Left kidney (tissue), 1 donor: ENCODE measurements at regions not wholly inside any gene's neighbourhood (a gene's known extent, or its start where the extent isn't known, plus 50 kb on each side); places are given as distances from the start of the nearest gene placed in this dataset.
"Not testable (repeated sequence)": the region's sequence is repeated elsewhere in the genome, so short reads cannot be mapped to it uniquely, and the experiment has no call there.

Experiments
- DNase-seq: peaks from one replicate; pipeline ENCODE4 v3.0.0-alpha.2; 2013

DNA sequence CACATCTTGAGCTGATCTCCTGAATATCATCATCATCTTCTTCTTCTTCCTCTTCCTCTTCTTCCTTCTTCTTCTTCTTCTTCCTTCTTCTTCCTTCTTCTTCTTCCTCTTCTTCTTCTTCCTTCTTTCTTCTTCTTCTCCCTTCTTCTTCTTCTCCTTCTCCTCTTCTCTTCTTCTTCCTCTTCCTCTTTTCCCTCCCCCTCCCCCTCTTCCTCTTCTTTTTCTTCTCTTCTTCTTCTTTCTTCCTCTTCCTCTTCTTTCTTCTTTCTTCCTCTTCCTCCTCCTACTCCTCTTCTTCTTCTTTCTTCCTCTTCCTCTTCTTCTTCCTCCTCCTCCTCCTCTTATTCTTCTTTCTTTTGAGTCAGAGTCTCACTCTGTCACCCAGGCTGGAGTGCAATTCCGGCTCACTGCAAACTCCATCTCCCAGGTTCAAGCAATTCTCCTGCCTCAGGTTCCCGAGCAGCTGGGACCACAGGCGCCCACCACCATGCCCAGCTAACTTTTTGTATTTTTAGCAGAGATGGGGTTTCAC lies 197.9 kb upstream of the NANOGP8 start:
- DNase-seq = no peak

DNA sequence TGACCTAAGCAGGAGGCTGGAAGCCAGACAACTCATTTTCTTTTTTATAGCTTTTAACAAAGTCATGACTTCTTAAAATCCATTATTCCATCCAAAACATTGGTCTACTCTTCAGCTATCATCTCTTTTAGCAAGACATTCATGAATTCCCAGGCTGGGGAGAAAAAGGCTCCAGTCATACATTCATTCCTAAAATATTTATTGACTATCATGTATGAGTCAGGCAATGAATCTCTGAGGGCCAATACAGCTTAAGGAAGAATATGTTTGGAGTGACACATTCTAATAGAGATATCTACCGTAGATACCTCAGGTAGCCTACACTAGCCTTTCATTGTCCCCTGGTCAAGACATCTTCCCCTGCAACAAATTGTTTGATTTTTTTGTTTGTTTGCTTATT lies 196.4 kb upstream of the NANOGP8 start:
- no peak for DNase-seq

DNA sequence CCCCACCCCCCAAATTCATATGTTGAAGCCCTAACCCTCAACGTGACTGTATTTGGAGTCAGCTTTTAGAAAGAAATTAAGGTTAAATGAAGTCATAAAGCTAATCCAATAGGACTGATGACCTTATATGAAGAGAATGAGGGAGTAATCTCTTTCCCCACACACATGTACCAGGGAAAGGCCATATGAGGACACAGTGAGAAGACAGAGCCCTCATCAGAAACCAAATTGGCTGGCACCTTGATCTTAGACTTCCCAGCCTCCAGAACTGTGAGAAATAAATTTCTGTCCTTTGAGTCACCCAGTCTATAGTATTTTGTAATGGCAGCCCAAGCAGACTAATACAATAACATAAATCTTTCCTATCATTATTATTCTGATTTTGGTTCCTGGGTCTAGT lies 194.7 kb upstream of the NANOGP8 start:
- DNase-seq = no peak

DNA sequence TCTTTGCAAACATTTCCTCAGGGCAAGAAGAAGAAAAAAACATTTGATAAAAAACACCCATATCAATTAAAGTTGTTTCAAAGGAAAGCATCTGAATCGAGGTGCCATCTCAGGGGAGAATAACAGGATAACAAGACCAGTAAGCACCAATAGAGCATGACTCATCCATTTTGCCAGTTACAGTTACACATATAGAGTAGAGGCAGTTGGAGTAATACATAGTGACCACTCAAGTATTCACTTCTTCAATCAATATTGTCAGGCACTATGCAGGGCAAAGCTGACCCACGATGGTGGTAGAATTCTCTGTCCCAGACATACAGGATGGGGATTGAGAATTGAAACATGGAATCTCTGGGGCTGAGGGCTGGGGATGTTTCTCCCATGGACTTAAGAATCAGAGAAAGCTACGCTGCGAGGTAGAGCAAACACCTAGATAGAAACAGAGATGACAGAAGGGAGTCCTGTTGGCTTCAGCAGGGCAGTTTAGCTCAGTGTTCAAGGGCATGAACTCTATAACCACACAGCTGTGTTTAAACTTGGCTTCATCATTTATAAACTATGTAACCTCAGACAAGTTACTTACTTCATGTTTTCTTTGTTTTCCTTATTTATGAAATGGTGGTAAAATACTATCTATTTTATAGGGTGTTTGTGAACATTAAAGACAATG lies 186.4 kb upstream of the NANOGP8 start:
- no peak for DNase-seq

DNA sequence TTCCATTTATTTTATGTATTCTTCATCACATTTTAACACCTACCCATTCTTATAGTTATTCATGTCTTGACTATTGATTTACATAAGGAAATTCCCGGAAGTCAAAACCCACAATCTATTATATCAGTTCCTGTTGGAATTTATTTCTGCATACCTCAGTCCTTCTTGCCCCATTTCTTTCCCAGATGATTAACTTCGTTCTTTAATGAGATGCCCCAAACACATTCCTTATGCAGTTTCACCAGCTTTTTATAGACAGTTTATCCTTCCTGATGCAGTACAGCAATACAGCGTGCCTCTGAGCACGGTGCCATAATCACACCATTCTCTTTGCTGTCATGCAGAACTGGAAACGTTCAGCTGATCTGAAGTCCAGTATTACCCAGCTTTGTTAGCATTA lies 175.8 kb upstream of the NANOGP8 start:
- DNase-seq = no peak

DNA sequence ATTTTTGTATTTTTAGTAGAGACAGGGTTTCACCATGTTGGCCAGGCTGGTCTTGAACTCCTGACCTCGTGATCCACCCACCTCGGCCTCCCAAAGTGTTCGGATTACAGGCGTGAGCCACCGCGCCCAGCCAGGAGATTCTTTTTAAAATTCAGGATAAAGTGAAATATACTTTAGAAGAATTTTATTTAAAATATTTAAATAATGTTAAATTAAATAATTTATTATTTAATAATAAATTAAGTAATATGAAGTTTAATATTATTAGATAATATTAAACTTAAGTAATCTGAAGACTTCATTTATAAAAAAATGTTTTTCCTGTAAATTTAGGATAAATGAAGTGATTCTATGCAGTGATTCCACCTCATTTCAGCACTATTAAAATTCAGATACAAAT lies 175.2 kb upstream of the NANOGP8 start:
- DNase-seq = not testable (repeated sequence)

DNA sequence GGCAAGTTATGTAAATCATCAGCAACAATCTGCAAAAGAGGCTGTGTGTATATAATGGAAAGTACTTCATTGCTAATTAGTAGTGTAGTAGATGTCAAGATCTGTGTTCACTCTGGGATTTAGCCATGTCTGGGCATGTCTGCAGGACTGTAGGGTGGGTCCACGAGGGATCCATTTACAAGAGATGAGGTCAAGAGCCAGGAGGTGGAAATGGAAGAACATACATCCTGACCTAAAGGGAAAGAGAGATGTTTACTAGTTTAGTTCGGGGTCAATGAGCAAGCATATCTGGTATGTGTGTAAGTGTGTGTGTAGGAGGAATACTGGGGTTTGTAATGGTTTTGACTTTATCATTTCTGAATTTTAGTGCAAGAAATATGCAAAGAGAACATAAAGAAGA lies 171.5 kb upstream of the NANOGP8 start:
- no peak for DNase-seq

DNA sequence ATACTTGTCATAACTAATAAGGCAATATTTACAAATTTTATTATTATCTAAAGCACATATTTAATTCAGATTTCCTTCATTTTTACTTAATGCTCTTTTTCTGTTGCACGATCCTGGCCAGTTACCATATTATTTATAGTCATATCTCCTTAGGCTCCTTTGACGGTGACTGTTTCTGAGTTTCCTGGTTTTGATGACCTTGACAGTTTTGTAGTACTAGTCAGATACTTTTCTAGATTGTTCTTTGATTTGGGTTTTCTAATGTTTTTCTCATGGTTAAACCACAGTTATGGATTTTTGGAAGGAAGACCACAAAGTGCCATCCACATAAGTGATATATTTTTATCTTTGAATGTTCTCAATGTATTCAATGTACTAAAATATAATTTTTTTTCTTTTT lies 171.0 kb upstream of the NANOGP8 start:
- DNase-seq = no peak

DNA sequence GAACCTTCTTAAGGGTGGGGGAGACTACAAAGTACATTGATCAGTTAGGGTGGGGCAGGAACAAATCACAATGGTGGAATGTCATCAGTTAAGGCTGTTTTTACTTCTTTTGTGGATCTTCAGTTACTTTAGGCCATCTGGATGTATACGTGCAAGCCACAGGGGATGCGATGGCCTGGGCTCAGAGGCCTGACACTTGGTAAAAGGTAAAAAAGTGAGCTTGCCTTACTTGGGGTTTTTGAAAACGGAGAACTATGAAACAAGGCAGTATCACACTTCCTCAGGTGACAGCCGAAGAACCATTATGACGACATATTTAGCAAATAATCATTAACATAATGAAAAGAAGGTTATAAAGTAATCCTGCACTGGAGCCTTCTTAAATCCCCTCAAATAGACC lies 169.8 kb upstream of the NANOGP8 start:
- DNase-seq = not testable (repeated sequence)

DNA sequence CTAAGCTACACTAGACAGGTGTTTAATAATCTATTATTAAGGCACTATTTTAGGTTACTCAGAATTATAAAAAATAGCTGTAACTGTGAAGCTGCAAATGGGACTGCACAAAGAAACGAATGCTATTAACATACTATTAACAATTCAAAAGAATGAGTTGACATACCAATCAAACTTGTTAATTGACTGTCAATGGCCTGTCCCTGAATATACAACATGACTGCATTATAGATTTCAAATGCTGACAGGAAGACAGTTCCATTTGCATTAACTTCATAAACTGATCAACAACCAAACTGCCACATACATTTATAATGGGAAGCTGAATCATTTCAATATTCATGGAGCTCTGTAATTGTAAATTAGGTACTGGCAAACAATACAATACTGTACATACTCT lies 169.0 kb upstream of the NANOGP8 start:
- DNase-seq = no peak

DNA sequence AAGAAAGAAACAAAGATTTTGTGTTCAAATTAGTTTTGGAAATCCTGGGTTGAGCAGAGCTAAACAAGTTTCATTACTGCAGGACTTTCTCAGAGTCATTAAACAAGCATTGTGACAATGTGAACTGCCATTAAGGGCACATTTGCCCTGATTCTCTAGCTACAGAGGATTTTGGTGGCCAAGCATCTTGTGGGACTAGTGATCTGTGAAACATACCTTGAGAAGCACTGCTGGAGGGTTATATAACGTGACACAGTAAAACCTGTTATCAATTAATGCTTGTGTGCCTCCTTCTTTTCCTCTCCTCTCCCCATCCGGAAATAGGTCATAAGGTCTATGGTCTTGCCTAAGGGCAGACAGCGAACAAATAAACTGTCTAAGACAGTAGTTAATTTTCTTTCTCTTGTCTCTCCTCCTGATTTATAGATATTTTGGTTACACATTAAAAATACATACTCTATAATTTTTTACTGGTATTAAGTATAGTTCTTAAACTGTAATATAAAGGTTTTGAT lies 167.3 kb upstream of the NANOGP8 start:
- DNase-seq = no peak

DNA sequence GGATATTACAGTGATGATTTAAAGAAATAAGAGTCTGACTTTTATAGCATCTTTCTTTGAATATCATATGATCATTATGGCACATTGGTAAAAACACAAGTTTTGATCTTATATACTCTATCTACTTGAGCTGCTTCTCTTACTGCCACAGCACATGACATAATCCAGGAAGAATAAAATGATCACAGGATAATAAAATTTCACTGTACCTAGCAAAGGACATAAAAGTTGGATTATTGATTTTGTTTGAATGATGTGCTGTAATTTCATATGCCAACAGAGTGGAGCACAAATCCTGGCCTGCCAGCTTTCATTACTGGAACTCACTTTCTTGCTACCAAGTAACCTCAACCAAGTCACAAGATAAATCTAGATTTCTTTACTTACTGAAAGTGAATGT lies 162.1 kb upstream of the NANOGP8 start:
- DNase-seq = no peak

DNA sequence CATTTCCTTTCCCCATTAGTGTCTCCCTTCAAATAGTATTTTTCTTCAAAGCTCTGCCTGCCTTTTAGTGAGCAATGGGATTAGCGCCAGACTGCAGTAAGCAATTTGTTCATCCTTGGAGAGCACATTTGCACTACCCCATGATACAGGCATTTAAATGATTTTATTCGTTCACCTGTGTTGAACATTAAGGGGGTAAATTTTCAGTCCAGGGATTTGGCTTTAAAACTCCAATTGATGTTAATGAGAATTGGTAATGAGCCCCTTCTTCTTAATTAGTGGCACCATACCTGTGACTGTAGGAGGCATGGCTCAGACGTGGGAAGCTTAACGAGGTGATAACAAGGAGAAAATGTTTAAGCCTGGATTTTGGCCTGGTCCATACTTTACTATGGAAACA lies 161.4 kb upstream of the NANOGP8 start:
- DNase-seq = no peak

DNA sequence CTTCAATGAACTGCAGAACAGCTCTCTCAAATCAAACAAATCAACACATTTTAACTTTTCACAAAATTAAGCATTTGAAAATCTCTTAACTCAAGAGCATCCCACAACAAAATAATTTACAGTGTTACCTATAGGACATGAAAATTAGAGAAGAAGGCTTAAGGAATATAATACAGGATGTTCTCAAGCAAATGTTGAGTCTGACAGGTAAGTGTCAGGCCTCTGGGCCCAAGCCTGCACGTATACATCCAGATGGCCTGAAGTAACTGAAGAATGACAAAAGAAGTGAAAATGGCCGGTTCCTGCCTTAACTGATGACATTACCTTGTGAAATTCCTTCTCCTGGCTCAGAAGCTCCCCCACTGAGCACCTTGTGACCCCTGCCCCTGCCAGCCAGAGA lies 160.6 kb upstream of the NANOGP8 start:
- not testable (repeated sequence) for DNase-seq

DNA sequence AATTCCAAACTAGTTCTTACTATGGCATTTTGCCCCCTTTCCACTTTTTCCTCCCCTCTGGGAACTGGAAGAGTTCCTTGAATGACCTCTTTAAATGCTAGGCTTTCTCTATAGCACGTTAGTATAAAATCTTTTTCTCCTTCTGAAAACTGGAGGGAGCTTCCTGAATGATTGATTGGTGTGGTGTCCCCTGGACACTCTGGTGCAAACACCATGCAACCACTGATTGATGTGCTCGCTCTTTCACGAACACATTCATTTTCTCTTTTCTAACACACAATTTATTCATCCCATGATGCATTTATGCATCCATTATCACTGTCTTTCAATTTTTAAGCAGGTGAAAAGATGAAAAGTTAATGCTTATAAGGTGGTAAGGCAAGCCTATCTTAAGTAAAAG lies 159.1 kb upstream of the NANOGP8 start:
- DNase-seq = no peak

DNA sequence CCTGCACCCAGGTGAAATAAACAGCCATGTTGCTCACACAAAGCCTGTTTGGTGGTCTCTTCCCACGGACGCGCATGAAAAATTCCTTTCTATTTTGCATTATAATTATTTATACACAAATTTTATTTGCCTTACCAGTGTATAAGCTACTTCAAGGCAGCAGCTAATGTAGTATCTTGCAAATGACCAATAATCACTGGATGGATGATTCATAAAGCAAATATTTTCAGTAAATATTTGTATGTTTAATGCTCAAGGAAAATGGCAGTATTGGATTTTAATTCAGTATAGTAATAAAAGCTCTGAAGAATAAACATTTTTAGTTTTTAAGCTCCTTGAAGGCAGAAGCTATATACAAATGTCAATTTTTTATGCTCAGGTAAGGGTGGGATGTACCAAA lies 158.7 kb upstream of the NANOGP8 start:
- no peak for DNase-seq

DNA sequence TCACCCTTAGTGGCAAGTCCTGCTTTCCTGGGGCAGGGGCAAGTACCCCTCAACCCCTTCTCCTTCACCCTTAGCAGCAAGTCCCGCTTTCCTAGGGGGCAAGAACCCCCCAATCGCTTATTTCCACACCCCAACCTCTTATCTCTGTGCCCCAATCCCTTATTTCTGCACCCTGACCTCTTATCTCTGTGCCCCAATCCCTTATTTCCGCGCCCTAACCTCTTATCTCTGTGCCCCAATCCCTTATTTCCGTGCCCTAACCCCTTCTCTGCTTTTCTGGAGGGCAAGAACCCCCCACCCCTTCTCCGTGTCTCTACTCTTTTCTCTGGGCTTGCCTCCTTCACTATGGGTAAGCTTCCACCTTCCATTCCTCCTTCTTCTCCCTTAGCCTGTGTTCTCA lies 154.6 kb upstream of the NANOGP8 start:
- DNase-seq = not testable (repeated sequence)

DNA sequence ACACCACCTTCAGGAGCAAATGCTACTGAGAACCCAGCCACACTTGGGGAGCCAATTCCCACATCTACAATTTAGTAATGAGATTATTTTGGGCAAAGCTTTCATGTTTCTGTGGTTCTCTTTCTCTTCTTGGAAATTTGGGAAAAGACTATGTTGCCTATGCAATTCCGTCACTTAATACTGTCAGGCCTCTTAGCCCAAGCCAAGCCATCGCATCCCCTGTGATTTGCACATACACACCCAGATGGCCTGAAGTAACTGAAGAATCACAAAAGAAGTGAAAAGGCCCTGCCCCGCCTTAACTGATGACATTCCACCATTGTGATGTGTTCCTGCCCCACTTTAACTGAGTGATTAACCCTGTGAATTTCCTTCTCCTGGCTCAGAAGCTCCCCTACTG lies 153.4 kb upstream of the NANOGP8 start:
- DNase-seq = not testable (repeated sequence)

DNA sequence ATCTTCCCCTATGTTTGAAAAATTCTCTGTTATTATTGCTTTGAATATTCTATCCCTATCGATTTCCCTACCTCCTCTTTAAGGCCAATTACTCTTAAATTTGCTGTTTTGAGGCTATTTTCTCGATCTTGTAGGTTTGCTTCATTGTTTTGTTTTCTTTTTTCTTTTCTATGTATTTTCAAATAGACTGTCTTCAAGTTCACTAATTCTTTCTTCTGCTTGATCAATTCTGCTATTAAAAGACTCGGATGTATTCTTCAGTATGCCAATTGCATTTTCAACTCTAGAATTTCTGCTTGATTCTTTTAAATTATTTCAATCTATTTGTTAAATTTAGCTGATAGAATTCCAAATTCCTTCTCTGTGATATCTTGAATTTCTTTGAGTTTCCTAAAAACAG lies 144.0 kb upstream of the NANOGP8 start:
- no peak for DNase-seq

DNA sequence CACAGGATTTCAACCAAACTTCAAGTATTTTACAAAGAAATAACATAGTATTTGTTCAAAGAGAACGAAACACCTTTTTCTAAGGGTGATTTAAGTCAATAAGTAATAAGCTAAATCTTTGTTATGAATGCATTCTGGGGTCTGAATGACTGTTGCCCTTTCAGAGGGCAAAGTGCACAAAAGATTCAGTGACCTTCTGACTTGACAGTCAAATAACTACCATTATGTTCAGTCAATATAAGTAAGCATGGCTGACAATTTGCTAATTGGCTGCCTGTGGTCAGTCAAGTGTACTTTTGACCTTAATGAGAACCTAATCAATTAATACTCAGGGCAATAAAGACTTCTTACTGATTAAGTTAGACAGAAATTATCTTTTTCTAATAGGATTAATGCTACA lies 133.1 kb upstream of the NANOGP8 start:
- no peak for DNase-seq

DNA sequence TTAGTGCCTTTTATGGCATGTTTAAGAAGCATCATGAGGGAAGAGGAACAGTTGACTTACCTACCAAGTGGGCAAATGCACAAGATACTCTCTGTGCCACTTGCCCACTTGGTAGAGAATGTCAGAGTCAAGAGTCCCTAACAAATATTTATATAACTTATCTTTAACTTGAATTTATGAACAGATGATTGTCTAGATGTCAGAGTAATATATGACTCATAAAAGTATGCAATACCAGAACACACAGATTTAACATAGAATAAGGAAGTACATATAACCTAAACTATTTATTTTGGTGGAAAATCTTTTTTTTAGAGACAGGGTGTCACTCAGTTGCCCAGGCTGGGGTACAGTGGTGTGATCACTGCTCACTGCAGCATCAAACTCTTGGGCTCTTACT lies 130.0 kb upstream of the NANOGP8 start:
- DNase-seq = no peak

DNA sequence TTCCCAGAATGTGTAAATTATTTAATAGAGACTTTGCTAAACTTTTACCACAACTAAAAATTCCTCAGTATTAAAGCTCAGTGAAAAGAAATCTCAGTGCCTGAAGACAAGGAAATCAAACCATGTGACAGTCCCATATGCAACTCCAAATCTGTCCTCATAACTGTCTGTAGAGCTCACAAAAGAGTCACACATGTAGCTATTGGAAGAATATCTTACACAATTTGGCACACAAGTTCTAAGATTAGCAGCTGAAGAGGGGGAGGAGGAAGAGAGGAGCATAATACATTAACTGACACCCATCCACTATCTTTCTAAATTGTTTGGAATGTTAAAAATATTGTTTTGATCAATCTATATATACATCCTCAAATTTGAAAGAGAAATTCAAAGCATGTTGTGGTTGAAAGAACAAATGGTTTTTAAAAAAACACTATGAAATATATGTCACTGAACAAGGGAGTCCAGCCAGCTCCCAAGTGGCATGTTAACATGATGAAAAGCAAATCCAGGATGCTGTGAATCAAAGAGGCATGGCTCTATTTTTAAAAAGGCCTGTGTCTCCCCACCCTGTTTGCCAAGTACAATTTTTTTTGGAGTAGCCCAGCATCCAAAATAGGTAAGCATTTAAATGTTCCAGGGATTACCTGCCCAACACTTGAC lies 126.3 kb upstream of the NANOGP8 start:
- DNase-seq = no peak

DNA sequence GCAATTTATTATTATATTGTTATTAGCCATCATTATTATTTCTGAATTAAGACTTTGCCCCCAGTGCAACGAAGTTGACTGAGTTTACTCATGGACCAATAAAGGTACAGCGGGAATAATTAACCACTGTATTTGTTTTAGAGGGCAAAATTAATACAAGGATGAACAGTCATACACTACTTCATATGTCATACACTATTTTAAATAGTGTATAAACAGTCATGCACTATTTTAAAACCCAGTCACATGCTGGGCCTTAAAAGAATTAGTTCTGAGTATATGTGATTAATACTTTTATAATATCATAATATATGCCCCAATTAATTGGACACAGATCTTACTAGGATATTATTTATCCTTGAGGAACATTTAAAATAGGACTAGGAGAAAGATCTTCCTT lies 125.3 kb upstream of the NANOGP8 start:
- no peak for DNase-seq

DNA sequence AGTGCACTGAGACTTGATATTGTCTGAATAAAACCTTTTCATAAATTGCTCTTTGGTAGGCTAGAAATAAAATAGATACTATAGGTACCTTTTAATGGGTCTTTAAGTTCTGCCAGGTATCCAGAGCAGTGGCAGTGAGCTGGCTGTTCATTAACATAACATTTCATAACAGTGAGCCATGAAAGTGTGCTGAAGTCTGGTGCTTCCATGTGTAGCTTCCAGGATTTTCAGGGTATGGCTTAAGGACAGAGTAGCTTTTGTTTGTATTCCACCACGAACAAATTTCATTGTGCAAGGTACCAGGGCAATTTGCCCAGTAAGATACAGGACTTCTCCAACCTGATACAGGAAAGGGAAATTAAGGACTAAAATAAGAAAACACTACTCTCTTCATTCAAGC lies 124.7 kb upstream of the NANOGP8 start:
- no peak for DNase-seq
